ENCODE measurements at regions not wholly inside any gene's neighbourhood (a gene's known extent, or its start where the extent isn't known, plus 50 kb on each side); places are given as distances from the start of the nearest gene placed in this dataset.

GRCh38 chr14:23876160-23876750 lies 77.3 kb upstream of the DHRS4 start:
- no peak overlapping the region for H2AK9ac ChIP-seq (replicated peaks; ENCODE audit: low read depth, low read length, poor library complexity)
- no TSS peak for BruUV-seq (replicated peaks)
- dilution Hi-C loops (cut with HindIII; ENCODE audit: low sequenced_read_pairs, unreplicated experiment) (no loop called here), in situ Hi-C loops (cut with MboI; ENCODE audit: low sequenced_read_pairs) (no loop called here), intact Hi-C loops (cut with micrococcal nuclease) (no loop called here)
- WGBS, 2 experiments (ENCODE audit: extremely low coverage in 2 of 2, insufficient read length in 1 of 2), result no CpG with 5 or more reads among the region's 3 CpGs
- H4K91ac ChIP-seq (ENCODE audit: insufficient read depth, low read depth, low read length), result no peak overlapping the region
- ChIA-PET CTCF (no interaction called here), POLR2A (ENCODE audit: unreplicated experiment) (no interaction called here)
- H3K9ac ChIP-seq (ENCODE audit: low read depth, low read length), result no peak overlapping the region
- H3K9me1 ChIP-seq (ENCODE audit: insufficient read depth, low read length), result no peaks in the 10 kb centered on the region
- no peaks in the 10 kb centered on the region for H3K9me3 ChIP-seq (ENCODE audit: control insufficient read depth, insufficient read depth, low read length)
- H3K4me3 ChIP-seq (ENCODE audit: insufficient read depth, low read depth, low read length), result no peak overlapping the region
- no peak overlapping the region for H3K23ac ChIP-seq (ENCODE audit: low read depth, low read length)
- no peak overlapping the region for H3K4me2 ChIP-seq (ENCODE audit: low read depth, low read length)
- H3K27ac ChIP-seq (ENCODE audit: insufficient read depth, low read length), result no peak overlapping the region
- H4K8ac ChIP-seq (ENCODE audit: low read depth in 2 of 2, low read length in 2 of 2), result no peak overlapping the region
- no peaks in the 10 kb centered on the region for H3K79me1 ChIP-seq (ENCODE audit: low read depth in 1 of 2, low read length in 2 of 2)
- no peak overlapping the region for H3K4ac ChIP-seq (ENCODE audit: low read depth, low read length)
- no peaks in the 10 kb centered on the region for H4K20me1 ChIP-seq (ENCODE audit: insufficient read depth, low read length)
- no peak overlapping the region for H2BK15ac ChIP-seq (ENCODE audit: low read depth, low read length)
- H3K56ac ChIP-seq (ENCODE audit: extremely low read depth, insufficient read depth, low read length), result no peak overlapping the region
- H3K18ac ChIP-seq (ENCODE audit: low read depth, low read length), result no peak overlapping the region
- H3K27me3 ChIP-seq (ENCODE audit: control insufficient read depth, insufficient read depth, low read length), result no peaks in the 10 kb centered on the region
- no peaks in the 10 kb centered on the region for H3K4me1 ChIP-seq (ENCODE audit: control insufficient read depth, insufficient read depth, low read length)
- no peak overlapping the region for H2BK20ac ChIP-seq (ENCODE audit: low read depth, low read length)
- no peak for TF ChIP-seq ELK1 (IDR thresholded peaks at IDR 0.05; ENCODE audit: borderline replicate concordance, low read depth, low read length)
- no peak for TF ChIP-seq CEBPB (IDR thresholded peaks at IDR 0.05; ENCODE audit: low read depth, low read length)
- no peak for TF ChIP-seq FOS (IDR thresholded peaks at IDR 0.05; ENCODE audit: low read depth, low read length)
- TF ChIP-seq MXI1 (IDR thresholded peaks at IDR 0.05; ENCODE audit: borderline replicate concordance, low read depth, low read length), result no peak
- no peak for TF ChIP-seq RCOR1 (IDR thresholded peaks at IDR 0.05; ENCODE audit: insufficient replicate concordance, low read length)
- TF ChIP-seq MAFK (IDR thresholded peaks at IDR 0.05; ENCODE audit: low read depth, low read length), result no peak
- no peak for TF ChIP-seq NFE2L2 (IDR thresholded peaks at IDR 0.05; ENCODE audit: low read depth, low read length)
- TF ChIP-seq RFX5 (IDR thresholded peaks at IDR 0.05; ENCODE audit: low read depth, low read length), result no peak
- no peak for TF ChIP-seq CHD1 (IDR thresholded peaks at IDR 0.05; ENCODE audit: low read depth, low read length)
- TF ChIP-seq SMC3 (IDR thresholded peaks at IDR 0.05; ENCODE audit: low read depth, low read length), result no peak
- no peak for TF ChIP-seq POLR2A (IDR thresholded peaks at IDR 0.05; ENCODE audit: low read depth, low read length)
- TF ChIP-seq BHLHE40 (IDR thresholded peaks at IDR 0.05; ENCODE audit: low read depth, low read length), result no peak
- no peak for TF ChIP-seq RAD21 (IDR thresholded peaks at IDR 0.05; ENCODE audit: low read length)
- no peak for TF ChIP-seq MAZ (IDR thresholded peaks at IDR 0.05; ENCODE audit: borderline replicate concordance, low read depth, low read length)
- TF ChIP-seq CTCF (conservative IDR thresholded peaks at IDR 0.05; ENCODE audit: low read depth, low read length), result no peak
- TF ChIP-seq, protein P1, sequence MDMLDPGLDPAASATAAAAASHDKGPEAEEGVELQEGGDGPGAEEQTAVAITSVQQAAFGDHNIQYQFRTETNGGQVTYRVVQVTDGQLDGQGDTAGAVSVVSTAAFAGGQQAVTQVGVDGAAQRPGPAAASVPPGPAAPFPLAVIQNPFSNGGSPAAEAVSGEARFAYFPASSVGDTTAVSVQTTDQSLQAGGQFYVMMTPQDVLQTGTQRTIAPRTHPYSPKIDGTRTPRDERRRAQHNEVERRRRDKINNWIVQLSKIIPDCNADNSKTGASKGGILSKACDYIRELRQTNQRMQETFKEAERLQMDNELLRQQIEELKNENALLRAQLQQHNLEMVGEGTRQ (IDR thresholded peaks at IDR 0.05; ENCODE audit: low read depth, low read length), result no peak
- H3K36me3 ChIP-seq (ENCODE audit: control insufficient read depth, insufficient read depth, low read length), result no peaks in the 10 kb centered on the region
- no peak overlapping the region for H2BK120ac ChIP-seq (ENCODE audit: low read depth, low read length)
- DNase-seq (no peak), ATAC-seq (ENCODE audit: low read depth) (no peak)
- no peak overlapping the region for H2AK5ac ChIP-seq (ENCODE audit: low read depth, low read length)
- no peak overlapping the region for H2AFZ ChIP-seq (replicated peaks; ENCODE audit: low read length, poor library complexity)
- H4K5ac ChIP-seq (ENCODE audit: low read depth, low read length), result no peak overlapping the region
- H3K14ac ChIP-seq (replicated peaks; ENCODE audit: low read depth, low read length), result no peak overlapping the region
- no peak overlapping the region for H2BK5ac ChIP-seq (ENCODE audit: low read depth, low read length, poor library complexity, severe bottlenecking)

All from IMR-90 (cell line).